Activated T-helper 1 cell treated with anti-CD3 and anti-CD28 coated beads, Interleukin-12 subunit alpha, Interleukin-12 subunit beta, Interleukin-2, Interleukin-4 antibody, amounts not matched to agents 30 ng/mL and 10 ng/mL and 1 ng/mL, durations not matched to agents 14 hours and 24 hours and 36 hours (primary cell): ENCODE measurements at regions not wholly inside any gene's neighbourhood (a gene's known extent, or its start where the extent isn't known, plus 50 kb on each side); places are given as distances from the start of the nearest gene placed in this dataset.
"Not testable (repeated sequence)": the region's sequence is repeated elsewhere in the genome, so short reads cannot be mapped to it uniquely, and the experiment has no call there.

Experiments
- DNase-seq: peaks from one replicate; pipeline ENCODE4 v3.0.0; 2021; ENCODE audit warnings: low spot score
- H3K27ac Mint-ChIP-seq: one replicate; pipeline ENCODE4 v1.8.0; 2021; ENCODE audit warnings: mild to moderate bottlenecking, mixed read lengths
- H3K27me3 Mint-ChIP-seq: one replicate; pipeline ENCODE4 v1.8.0; 2022; ENCODE audit warnings: mild to moderate bottlenecking, moderate library complexity, mixed read lengths; ENCODE audit not compliant: insufficient read depth
- H3K36me3 Mint-ChIP-seq: one replicate; pipeline ENCODE4 v1.8.0; 2021; ENCODE audit warnings: low read depth, mixed read lengths
- H3K4me1 Mint-ChIP-seq: one replicate; pipeline ENCODE4 v1.8.0; 2021; ENCODE audit warnings: low read depth, mixed read lengths
- H3K4me3 Mint-ChIP-seq: one replicate; pipeline ENCODE4 v1.8.0; 2021; ENCODE audit warnings: mild to moderate bottlenecking, moderate library complexity, mixed read lengths
- H3K9me3 Mint-ChIP-seq: one replicate; pipeline ENCODE4 v1.8.0; 2021; ENCODE audit warnings: mixed read lengths
- intact Hi-C: fragments of 100-400 bp; cut with micrococcal nuclease; formaldehyde crosslinking; loops from one replicate; pipeline ENCODE4 v1.15.1; 2024

DNA sequence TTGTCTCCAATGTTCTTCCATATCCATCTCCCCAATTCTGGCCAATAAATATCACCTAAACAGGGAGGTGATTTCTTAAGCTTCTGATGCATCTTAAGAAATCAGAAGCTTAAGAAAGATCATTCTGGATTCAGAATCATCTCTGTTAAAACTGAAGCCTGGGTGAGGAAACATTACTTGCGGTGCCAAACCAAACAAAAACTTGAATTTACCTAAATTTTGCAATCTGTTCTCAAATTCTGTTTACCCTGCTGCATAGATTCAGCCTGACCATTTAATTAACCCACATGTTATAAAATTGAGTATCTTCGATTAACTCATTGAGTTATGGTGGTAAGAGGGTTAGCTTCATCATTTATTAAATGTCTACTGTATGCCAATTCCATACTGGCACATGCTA is 204.4 kb upstream of the ZNF385D start:
- no peak overlapping the region for H3K4me3 Mint-ChIP-seq
- intact Hi-C loops = no loop called here
- no peaks in the 10 kb centered on the region for H3K4me1 Mint-ChIP-seq
- DNase-seq = no peak
- peaks cover 18% of the 10 kb centered on the region for H3K9me3 Mint-ChIP-seq
- no peak overlapping the region for H3K27ac Mint-ChIP-seq
- H3K27me3 Mint-ChIP-seq = no peaks in the 10 kb centered on the region
- H3K36me3 Mint-ChIP-seq = no peaks in the 10 kb centered on the region

DNA sequence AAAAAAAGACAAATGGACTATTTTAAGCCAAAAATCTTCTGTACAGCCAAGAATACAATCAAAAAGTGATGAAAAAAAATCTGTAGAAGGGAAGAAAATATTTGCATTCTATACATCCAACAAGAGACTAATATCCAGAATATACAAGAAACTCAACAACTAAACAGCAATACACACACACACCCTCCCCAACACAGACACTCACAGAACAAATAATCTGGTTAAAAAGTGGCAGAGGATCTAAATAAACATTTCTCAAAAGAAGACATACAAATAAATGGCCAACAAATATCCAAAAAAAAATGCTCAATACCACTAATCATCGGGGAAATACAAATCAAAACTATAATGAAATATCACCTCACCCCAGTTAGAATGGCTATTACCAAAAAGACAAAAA is 209.0 kb upstream of the ZNF385D start:
- peaks cover 7% of the 10 kb centered on the region for H3K9me3 Mint-ChIP-seq
- no peak overlapping the region for H3K27ac Mint-ChIP-seq
- H3K36me3 Mint-ChIP-seq = no peaks in the 10 kb centered on the region
- no peak overlapping the region for H3K4me3 Mint-ChIP-seq
- DNase-seq = no peak
- intact Hi-C loops = no loop called here
- no peaks in the 10 kb centered on the region for H3K4me1 Mint-ChIP-seq
- H3K27me3 Mint-ChIP-seq = no peaks in the 10 kb centered on the region

DNA sequence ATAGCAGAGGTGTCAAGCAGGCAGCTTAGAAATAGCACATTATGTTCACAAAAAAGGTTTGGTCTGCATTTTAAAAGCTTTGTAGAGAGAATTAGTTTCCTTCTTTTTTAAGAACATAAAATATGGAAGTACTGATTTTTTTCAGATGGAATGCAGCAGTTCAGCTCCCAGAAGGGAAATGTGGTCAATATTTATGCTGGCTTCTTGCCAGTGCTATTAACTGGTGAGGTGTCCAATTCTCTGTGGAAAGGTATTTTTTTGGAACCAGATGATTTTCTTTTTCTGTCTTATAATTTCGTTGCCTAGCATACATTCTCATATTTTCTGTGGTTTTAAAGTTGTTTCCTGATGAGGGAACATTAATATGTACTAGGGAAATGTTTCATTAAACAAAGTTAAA is 211.4 kb upstream of the ZNF385D start:
- no peak for DNase-seq
- intact Hi-C loops = no loop called here
- no peak overlapping the region for H3K27ac Mint-ChIP-seq
- no peaks in the 10 kb centered on the region for H3K36me3 Mint-ChIP-seq
- H3K27me3 Mint-ChIP-seq = no peaks in the 10 kb centered on the region
- H3K4me1 Mint-ChIP-seq = no peaks in the 10 kb centered on the region
- peaks cover 7% of the 10 kb centered on the region for H3K9me3 Mint-ChIP-seq
- H3K4me3 Mint-ChIP-seq = no peak overlapping the region

DNA sequence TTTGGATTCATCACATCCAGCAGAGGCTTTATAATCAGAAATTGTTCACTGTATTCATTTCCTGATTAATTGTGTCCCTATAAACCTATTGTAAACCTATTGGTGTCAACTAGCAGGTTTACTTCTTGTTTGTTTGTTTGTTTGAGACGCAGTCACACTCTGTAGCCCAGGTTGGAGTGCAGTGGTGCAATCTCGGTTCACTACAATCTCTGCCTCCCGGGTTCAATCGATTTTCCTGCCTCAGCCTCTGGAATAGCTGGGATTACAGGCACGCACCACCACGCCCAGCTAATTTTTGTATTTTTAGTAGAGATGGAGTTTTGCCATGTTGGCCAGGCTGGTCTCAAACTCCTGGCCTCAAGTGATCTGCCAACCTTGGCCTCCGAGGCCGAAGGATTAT is 215.4 kb upstream of the ZNF385D start:
- DNase-seq, H3K4me1 Mint-ChIP-seq, H3K27me3 Mint-ChIP-seq, H3K27ac Mint-ChIP-seq, H3K36me3 Mint-ChIP-seq, H3K4me3 Mint-ChIP-seq, intact Hi-C loops: not testable (repeated sequence)
- peaks cover 16% of the 10 kb centered on the region for H3K9me3 Mint-ChIP-seq

DNA sequence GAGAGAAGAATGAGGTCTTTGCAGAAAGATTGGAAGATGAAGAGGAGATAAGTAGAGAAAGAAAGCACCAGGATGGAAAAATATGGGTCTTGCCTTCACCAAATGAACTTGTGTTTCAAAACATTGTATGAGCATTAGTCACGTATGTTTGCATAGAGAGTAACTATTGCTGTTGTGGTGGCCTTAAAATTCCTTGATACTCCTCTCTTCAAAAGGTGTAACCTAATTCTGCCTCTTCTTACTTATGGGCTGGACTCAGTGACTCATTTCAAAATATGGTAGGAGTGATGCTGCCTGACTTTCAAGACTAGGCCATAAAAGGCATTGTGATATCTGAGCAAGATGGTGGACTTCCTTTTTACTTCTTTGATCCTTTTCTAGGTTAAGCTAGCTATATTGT is 228.7 kb upstream of the ZNF385D start:
- no peak overlapping the region for H3K4me3 Mint-ChIP-seq
- no peaks in the 10 kb centered on the region for H3K4me1 Mint-ChIP-seq
- no peak overlapping the region for H3K27ac Mint-ChIP-seq
- no peak for DNase-seq
- intact Hi-C loops = no loop called here
- H3K36me3 Mint-ChIP-seq = no peaks in the 10 kb centered on the region
- no peaks in the 10 kb centered on the region for H3K27me3 Mint-ChIP-seq
- H3K9me3 Mint-ChIP-seq = peaks cover 4% of the 10 kb centered on the region

DNA sequence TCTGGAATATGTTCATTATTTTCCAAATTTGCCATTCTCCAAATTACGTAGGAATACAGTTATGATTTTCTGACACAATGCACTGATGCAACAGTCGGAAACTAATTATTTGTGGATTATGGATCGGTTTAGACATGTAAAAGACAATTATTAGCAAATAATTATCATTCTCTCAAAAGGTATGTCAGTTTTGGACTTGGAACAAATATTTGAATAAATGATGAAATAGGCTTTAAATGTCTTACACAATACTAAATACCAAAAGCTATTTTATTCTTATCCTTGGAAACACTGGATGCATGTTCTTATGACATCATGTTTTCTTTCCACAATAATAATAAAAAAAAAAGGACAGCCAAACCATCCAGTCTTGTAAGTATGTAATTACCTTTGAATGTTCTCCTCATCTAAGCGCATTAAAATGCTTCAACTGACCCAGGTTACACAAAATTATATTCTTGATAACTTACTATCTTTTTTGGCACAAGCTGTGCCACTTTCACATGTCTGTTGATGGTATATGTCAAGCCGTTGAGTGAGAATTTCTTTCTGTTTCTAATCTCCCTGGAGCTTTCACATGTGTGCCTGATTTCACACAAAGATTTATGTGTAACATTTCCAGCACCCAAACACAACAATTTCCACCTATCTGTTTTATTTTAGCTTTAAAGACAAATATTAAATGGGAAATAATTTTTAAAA is 238.5 kb upstream of the ZNF385D start:
- DNase-seq = no peak
- intact Hi-C loops = no loop called here
- H3K27me3 Mint-ChIP-seq = no peaks in the 10 kb centered on the region
- peaks cover 6% of the 10 kb centered on the region for H3K9me3 Mint-ChIP-seq
- no peaks in the 10 kb centered on the region for H3K4me1 Mint-ChIP-seq
- no peak overlapping the region for H3K4me3 Mint-ChIP-seq
- no peaks in the 10 kb centered on the region for H3K36me3 Mint-ChIP-seq
- no peak overlapping the region for H3K27ac Mint-ChIP-seq

DNA sequence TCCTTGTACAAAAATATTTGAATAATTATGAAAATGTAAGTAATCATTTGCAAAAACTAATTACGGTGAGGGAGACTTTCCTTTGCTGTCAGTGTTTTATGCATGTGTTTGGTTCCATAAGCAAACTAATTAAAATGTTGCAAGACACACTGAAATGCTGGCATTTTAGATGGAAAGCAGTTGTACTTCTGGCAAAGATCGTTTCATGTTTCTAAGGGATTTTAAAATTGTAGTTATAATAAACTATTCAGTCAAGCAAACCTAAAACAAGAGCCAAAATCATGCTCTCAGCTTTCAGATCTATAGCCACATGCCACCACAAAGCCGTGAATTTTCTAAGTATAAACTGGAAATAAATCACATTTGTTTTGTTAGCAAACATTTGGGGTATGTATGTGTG is 240.1 kb upstream of the ZNF385D start:
- no peaks in the 10 kb centered on the region for H3K36me3 Mint-ChIP-seq
- H3K4me1 Mint-ChIP-seq = no peaks in the 10 kb centered on the region
- DNase-seq = no peak
- no peaks in the 10 kb centered on the region for H3K27me3 Mint-ChIP-seq
- no peak overlapping the region for H3K27ac Mint-ChIP-seq
- H3K4me3 Mint-ChIP-seq = no peak overlapping the region
- intact Hi-C loops = no loop called here
- H3K9me3 Mint-ChIP-seq = peaks cover 10% of the 10 kb centered on the region

DNA sequence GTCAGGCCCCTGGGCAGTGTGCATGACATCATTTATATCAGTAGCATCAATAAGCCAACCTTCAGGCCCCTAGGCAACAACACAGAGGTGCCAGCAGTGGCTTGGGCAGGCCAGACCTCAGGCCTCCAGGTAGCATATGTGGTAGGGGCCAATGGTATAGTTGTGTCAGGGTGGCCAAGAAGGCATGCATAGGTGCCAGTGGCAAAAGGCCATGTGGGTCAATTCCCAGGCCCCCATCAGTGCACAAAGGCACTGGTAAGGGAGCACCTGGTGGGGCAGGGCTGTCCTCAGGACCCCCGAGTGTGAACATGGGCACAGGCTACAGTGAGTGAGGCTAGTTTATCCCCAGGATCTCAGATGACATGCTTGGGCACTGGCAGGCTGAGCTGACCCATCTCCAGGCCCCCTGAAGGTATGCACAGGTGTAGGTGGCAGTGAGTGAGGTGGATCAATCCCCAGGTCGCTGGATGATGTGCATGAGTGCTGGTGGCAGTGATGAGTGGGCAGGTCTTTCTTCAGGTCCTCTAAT is 244.1 kb upstream of the ZNF385D start:
- Mint-ChIP-seq H3K4me3 (no peak overlapping the region), H3K9me3 (peaks cover 6% of the 10 kb centered on the region), H3K4me1 (no peaks in the 10 kb centered on the region), H3K27ac (no peak overlapping the region), H3K27me3 (no peaks in the 10 kb centered on the region), H3K36me3 (no peaks in the 10 kb centered on the region)
- DNase-seq = no peak
- intact Hi-C loops = no loop called here

DNA sequence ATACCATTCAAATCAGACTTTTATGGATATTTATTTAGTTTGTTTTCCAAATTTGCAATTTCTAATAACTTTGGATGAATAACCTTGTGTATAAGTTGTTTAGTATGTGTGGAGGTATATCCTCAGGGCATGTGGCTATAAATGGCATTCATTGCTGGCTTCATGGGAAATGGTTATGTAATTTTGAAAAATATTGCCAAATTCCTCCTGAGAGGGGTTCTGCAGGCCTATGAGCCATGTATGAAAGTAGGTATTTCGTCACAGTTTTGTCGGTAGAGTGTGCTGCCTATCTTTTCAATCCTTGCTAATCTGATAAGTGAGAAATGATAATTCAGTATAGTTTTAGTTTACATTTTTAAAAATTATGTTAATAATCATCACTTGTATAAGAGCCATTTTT is 256.4 kb upstream of the ZNF385D start:
- Mint-ChIP-seq H3K36me3 (no peaks in the 10 kb centered on the region), H3K27me3 (no peaks in the 10 kb centered on the region), H3K4me1 (no peaks in the 10 kb centered on the region), H3K4me3 (no peak overlapping the region), H3K27ac (no peak overlapping the region), H3K9me3 (peaks cover 10% of the 10 kb centered on the region)
- DNase-seq = no peak
- intact Hi-C loops = no loop called here

DNA sequence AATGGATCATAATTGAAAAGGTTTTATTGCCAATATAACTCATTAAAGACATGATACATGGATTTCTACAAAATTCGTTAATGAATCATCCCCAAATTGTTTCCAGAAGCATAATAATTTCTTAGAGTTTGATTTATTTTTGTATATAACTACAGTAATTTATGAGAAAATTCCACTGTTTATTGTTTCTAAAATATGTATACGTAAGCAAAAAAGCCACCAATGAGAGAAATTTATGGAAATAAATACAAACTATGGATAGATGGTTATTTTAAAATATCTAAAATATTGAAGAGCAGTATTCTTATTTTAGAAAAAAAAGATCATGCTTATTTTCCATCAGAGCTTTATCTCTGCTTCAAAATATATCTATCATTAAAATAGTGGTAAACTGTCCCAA is 260.0 kb upstream of the ZNF385D start:
- no peaks in the 10 kb centered on the region for H3K27me3 Mint-ChIP-seq
- no peaks in the 10 kb centered on the region for H3K36me3 Mint-ChIP-seq
- H3K9me3 Mint-ChIP-seq = peaks cover 10% of the 10 kb centered on the region
- H3K4me1 Mint-ChIP-seq = no peaks in the 10 kb centered on the region
- H3K4me3 Mint-ChIP-seq = no peak overlapping the region
- DNase-seq = no peak
- intact Hi-C loops = no loop called here
- no peak overlapping the region for H3K27ac Mint-ChIP-seq

DNA sequence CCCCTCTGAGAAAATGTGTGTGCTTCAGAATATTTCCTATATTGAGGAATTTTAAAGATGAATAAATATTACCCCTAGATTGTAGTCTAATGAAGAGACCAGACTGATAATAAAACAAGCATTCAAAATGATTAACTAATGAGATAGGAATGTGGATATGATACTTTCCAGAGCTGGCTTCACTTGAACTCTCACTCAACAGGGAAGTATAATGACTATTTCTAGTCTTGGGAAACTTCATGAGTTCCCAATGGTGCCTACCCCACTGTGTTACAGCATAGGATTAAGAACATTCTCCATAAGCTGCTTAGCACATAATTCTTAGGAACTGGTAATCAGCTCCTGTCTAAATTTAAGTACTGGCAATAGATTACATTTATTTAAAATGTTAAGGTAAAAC is 261.5 kb upstream of the ZNF385D start:
- no peak for DNase-seq
- intact Hi-C loops = no loop called here
- Mint-ChIP-seq H3K27me3 (no peaks in the 10 kb centered on the region), H3K4me3 (no peak overlapping the region), H3K36me3 (no peaks in the 10 kb centered on the region), H3K27ac (no peak overlapping the region), H3K4me1 (no peaks in the 10 kb centered on the region), H3K9me3 (peaks cover 10% of the 10 kb centered on the region)

DNA sequence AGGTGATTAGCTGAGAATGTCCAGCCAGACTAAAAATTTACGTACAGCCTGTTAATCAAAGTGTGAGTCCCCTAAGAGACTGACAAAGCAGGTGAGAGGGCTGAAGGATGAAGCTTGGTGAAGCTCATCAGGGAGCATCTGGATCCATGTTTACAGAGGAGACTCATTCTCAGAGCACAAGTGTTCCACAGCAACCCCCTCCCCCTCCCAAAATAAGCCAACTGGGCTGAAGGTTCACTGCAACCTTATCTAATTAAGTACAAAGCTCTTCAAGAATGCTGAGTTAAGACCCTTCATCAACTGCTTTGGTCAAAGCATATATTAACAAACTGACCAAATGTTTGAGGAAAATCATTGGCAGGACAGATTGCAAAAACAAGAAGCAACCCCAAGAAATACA is 262.6 kb upstream of the ZNF385D start:
- no peak overlapping the region for H3K27ac Mint-ChIP-seq
- H3K4me1 Mint-ChIP-seq = no peaks in the 10 kb centered on the region
- no peak for DNase-seq
- H3K36me3 Mint-ChIP-seq = no peaks in the 10 kb centered on the region
- H3K27me3 Mint-ChIP-seq = no peaks in the 10 kb centered on the region
- H3K9me3 Mint-ChIP-seq = peaks cover 7% of the 10 kb centered on the region
- intact Hi-C loops = no loop called here
- H3K4me3 Mint-ChIP-seq = no peak overlapping the region

DNA sequence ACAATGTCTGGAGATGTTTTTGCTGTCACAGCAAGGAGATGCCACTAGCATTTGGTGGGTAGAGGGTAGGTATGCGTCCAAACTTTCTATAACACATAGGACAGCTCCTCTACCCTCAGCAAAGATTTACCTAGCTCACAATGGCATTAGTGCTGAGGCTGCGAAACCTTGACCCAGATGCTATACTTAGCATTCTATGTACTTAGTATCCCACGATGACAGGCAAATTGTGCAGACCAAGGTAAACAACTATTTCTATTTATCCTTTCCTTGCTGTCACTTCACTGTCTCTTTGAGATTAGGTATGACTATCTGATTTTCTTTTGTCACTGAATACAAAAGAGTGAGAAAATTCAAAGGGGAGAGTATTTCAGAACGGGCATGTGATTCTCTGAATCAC is 265.2 kb upstream of the ZNF385D start:
- Mint-ChIP-seq H3K9me3 (peaks cover 4% of the 10 kb centered on the region), H3K27ac (no peak overlapping the region), H3K36me3 (no peaks in the 10 kb centered on the region), H3K4me3 (no peak overlapping the region), H3K4me1 (no peaks in the 10 kb centered on the region), H3K27me3 (no peaks in the 10 kb centered on the region)
- no peak for DNase-seq
- intact Hi-C loops = no loop called here

DNA sequence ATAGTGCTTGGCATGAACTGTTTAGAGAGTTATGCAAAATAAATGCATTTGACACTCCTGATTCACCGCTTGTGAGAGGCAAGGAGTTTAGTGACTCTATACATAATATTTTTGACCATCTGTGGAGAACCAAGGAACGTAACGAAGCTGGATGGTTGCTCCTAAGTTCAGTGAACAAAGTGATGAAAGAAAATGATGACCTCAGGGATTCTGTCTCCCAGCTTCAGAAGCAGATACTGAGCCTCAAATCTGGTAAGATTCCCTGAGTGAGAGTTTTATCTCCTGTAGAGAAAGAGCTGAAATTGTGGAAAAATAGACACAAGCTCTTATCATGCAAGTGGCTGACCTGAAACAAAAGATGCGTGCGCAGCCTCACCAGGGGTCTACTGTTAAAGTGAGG is 273.6 kb upstream of the ZNF385D start:
- H3K9me3 Mint-ChIP-seq, H3K36me3 Mint-ChIP-seq, H3K4me3 Mint-ChIP-seq, H3K27me3 Mint-ChIP-seq, H3K4me1 Mint-ChIP-seq, H3K27ac Mint-ChIP-seq, DNase-seq, intact Hi-C loops: not testable (repeated sequence)
